HL-60 (cell line): ENCODE measurements at regions not wholly inside any gene's neighbourhood (a gene's known extent, or its start where the extent isn't known, plus 50 kb on each side); places are given as distances from the start of the nearest gene placed in this dataset.
A peak's percentile ranks its signal among the peaks of the same experiment; 100 is the strongest.
"Not testable (repeated sequence)": the region's sequence is repeated elsewhere in the genome, so short reads cannot be mapped to it uniquely, and the experiment has no call there.

Experiments
- DNase-seq, 2 experiments: peaks; one replicate each; pipeline ENCODE4 v3.0.0-alpha.2; 2010 to 2020; ENCODE audit warnings: low read depth in 1 of 2, low spot score in 1 of 2
- H3K27ac ChIP-seq: fragments of 250-450 bp; sonication (Bioruptor Pico); replicated peaks from 2 replicates; pipeline ENCODE4 v1.5.1; 2020; ENCODE audit warnings: mild to moderate bottlenecking, moderate library complexity
- H3K27me3 ChIP-seq: fragments of 250-450 bp; sonication (Bioruptor Pico); 2 replicates; pipeline ENCODE4 v1.5.1; 2021; ENCODE audit warnings: mild to moderate bottlenecking, moderate library complexity; ENCODE audit not compliant: insufficient read depth, poor library complexity, severe bottlenecking
- H3K4me3 ChIP-seq: replicated peaks from 2 replicates; pipeline ENCODE4 v1.5.1; 2011; ENCODE audit warnings: mild to moderate bottlenecking, control low read depth, low read length; ENCODE audit not compliant: insufficient read depth
- POLR2AphosphoS5 ChIP-seq: IDR thresholded peaks from 2 replicates; pipeline ENCODE4 v1.6.1; 2012; ENCODE audit warnings: low read depth
- SPI1 ChIP-seq: IDR thresholded peaks from 2 replicates; pipeline ENCODE4 v1.6.1; 2012; ENCODE audit warnings: low read depth, mild to moderate bottlenecking, borderline replicate concordance

GRCh38 chr21:5115646-5116343 lies 5405.6 kb upstream of the TPTE start:
- H3K4me3 ChIP-seq, H3K27ac ChIP-seq, H3K27me3 ChIP-seq, DNase-seq: not testable (repeated sequence)
- peak; percentile 47; the same call in 1 of the 2 replicates for TF ChIP-seq POLR2AphosphoS5

GRCh38 chr21:5116344-5117123 lies 5404.8 kb upstream of the TPTE start:
- not testable (repeated sequence) for H3K4me3 ChIP-seq, H3K27ac ChIP-seq, DNase-seq, H3K27me3 ChIP-seq

- H3K4me3 ChIP-seq, DNase-seq, H3K27ac ChIP-seq, H3K27me3 ChIP-seq: not testable (repeated sequence)
Observed at GRCh38 chr21:5117135-5117534, 5404.2 kb upstream of the TPTE start.

GRCh38 chr21:5117666-5118295 lies 5403.6 kb upstream of the TPTE start:
- DNase-seq = peak in 1 of 2 experiments; percentile 18
- not testable (repeated sequence) for H3K27me3 ChIP-seq, H3K4me3 ChIP-seq

GRCh38 chr21:5118296-5118679 lies 5403.1 kb upstream of the TPTE start:
- not testable (repeated sequence) for DNase-seq, H3K27me3 ChIP-seq, H3K4me3 ChIP-seq, H3K27ac ChIP-seq

More at GRCh38 chr21:5117666-5118295, 5403.6 kb upstream of the TPTE start:
- H3K27ac ChIP-seq = not testable (repeated sequence)

GRCh38 chr21:5119179-5119578 lies 5402.2 kb upstream of the TPTE start:
- DNase-seq, H3K27ac ChIP-seq, H3K4me3 ChIP-seq, H3K27me3 ChIP-seq: not testable (repeated sequence)
- peak; percentile 15; the same call in 1 of the 2 replicates for TF ChIP-seq POLR2AphosphoS5

GRCh38 chr21:5121399-5121798 lies 5400.0 kb upstream of the TPTE start:
- not testable (repeated sequence) for DNase-seq, H3K27me3 ChIP-seq, H3K4me3 ChIP-seq, H3K27ac ChIP-seq

- H3K4me3 ChIP-seq, H3K27me3 ChIP-seq, H3K27ac ChIP-seq, DNase-seq: not testable (repeated sequence)
Observed at GRCh38 chr21:5121849-5122248, 5399.5 kb upstream of the TPTE start.

GRCh38 chr21:5123655-5124054 lies 5397.7 kb upstream of the TPTE start:
- TF ChIP-seq SPI1 = peak; percentile 28; the same call in 1 of the 2 replicates
- H3K27me3 ChIP-seq, H3K27ac ChIP-seq, H3K4me3 ChIP-seq: not testable (repeated sequence)
- peak in 1 of 2 experiments; percentile 88 for DNase-seq

- H3K4me3 ChIP-seq = peak overlapping the region; percentile 21
- peak; percentile 52; the same call in 1 of the 2 replicates for TF ChIP-seq POLR2AphosphoS5
- peak; percentile 85 to 97 for DNase-seq
- not testable (repeated sequence) for H3K27me3 ChIP-seq, H3K27ac ChIP-seq
Observed at GRCh38 chr21:5128261-5128660, 5393.1 kb upstream of the TPTE start.

GRCh38 chr21:5133824-5134223 lies 5387.6 kb upstream of the TPTE start:
- not testable (repeated sequence) for H3K27ac ChIP-seq, H3K27me3 ChIP-seq, H3K4me3 ChIP-seq, DNase-seq

- H3K4me3 ChIP-seq, DNase-seq, H3K27me3 ChIP-seq, H3K27ac ChIP-seq: not testable (repeated sequence)
Observed at GRCh38 chr21:5136406-5136805, 5385.0 kb upstream of the TPTE start.

GRCh38 chr21:5137006-5137405 lies 5384.4 kb upstream of the TPTE start:
- not testable (repeated sequence) for DNase-seq, H3K4me3 ChIP-seq, H3K27ac ChIP-seq, H3K27me3 ChIP-seq

- not testable (repeated sequence) for H3K4me3 ChIP-seq, H3K27ac ChIP-seq, H3K27me3 ChIP-seq, DNase-seq
Observed at GRCh38 chr21:5138687-5139086, 5382.7 kb upstream of the TPTE start.
